ENCODE measurements at regions not wholly inside any gene's neighbourhood (a gene's known extent, or its start where the extent isn't known, plus 50 kb on each side); places are given as distances from the start of the nearest gene placed in this dataset.
"Not testable (repeated sequence)": the region's sequence is repeated elsewhere in the genome, so short reads cannot be mapped to it uniquely, and the experiment has no call there.

- H3K27ac Mint-ChIP-seq; H3K4me3 Mint-ChIP-seq; H3K9me3 Mint-ChIP-seq (ENCODE audit: insufficient read depth); H3K27me3 Mint-ChIP-seq (ENCODE audit: low read depth); H3K4me1 Mint-ChIP-seq (ENCODE audit: low read depth); CTCF ChIA-PET; H3K36me3 Mint-ChIP-seq (ENCODE audit: low read depth); ATAC-seq; DNase-seq; POLR2A ChIA-PET: not testable (repeated sequence)
These were observed 265.4 kb downstream of the SOX9 start for GRCh38 chr17:72386173-72386572.

GRCh38 chr17:72386619-72387237, 265.9 kb downstream of the SOX9 start:
- H3K27ac Mint-ChIP-seq = no peak overlapping the region
- H3K27me3 Mint-ChIP-seq (ENCODE audit: low read depth) = peaks cover 2% of the 10 kb centered on the region
- POLR2A ChIA-PET = no interaction called here
- no peaks in the 10 kb centered on the region for H3K9me3 Mint-ChIP-seq (ENCODE audit: insufficient read depth)
- DNase-seq (no peak), ATAC-seq (no peak)
- H3K36me3 Mint-ChIP-seq (ENCODE audit: low read depth) = no peaks in the 10 kb centered on the region
- H3K4me3 Mint-ChIP-seq = no peak overlapping the region
- CTCF ChIA-PET = no interaction called here
- no peaks in the 10 kb centered on the region for H3K4me1 Mint-ChIP-seq (ENCODE audit: low read depth)

GRCh38 chr17:72387487-72387886, 266.7 kb downstream of the SOX9 start:
- Mint-ChIP-seq H3K27me3 (ENCODE audit: low read depth) (peaks cover 2% of the 10 kb centered on the region), H3K9me3 (ENCODE audit: insufficient read depth) (no peaks in the 10 kb centered on the region), H3K4me3 (no peak overlapping the region), H3K27ac (no peak overlapping the region), H3K36me3 (ENCODE audit: low read depth) (no peaks in the 10 kb centered on the region), H3K4me1 (ENCODE audit: low read depth) (no peaks in the 10 kb centered on the region)
- ATAC-seq = no peak
- POLR2A ChIA-PET = no interaction called here
- CTCF ChIA-PET = no interaction called here
- no peak for DNase-seq

GRCh38 chr17:72387969-72388368, 267.1 kb downstream of the SOX9 start:
- Mint-ChIP-seq H3K4me1 (ENCODE audit: low read depth) (no peaks in the 10 kb centered on the region), H3K27ac (no peak overlapping the region), H3K36me3 (ENCODE audit: low read depth) (no peaks in the 10 kb centered on the region), H3K27me3 (ENCODE audit: low read depth) (no peaks in the 10 kb centered on the region), H3K4me3 (no peak overlapping the region), H3K9me3 (ENCODE audit: insufficient read depth) (no peaks in the 10 kb centered on the region)
- ChIA-PET CTCF (no interaction called here), POLR2A (no interaction called here)
- ATAC-seq (no peak), DNase-seq (no peak)

- Mint-ChIP-seq H3K27ac (no peak overlapping the region), H3K4me1 (ENCODE audit: low read depth) (no peaks in the 10 kb centered on the region), H3K27me3 (ENCODE audit: low read depth) (no peaks in the 10 kb centered on the region), H3K9me3 (ENCODE audit: insufficient read depth) (no peaks in the 10 kb centered on the region), H3K36me3 (ENCODE audit: low read depth) (no peaks in the 10 kb centered on the region), H3K4me3 (no peak overlapping the region)
- CTCF ChIA-PET = no interaction called here
- POLR2A ChIA-PET = no interaction called here
- ATAC-seq (no peak), DNase-seq (no peak)
These were observed 268.1 kb downstream of the SOX9 start for GRCh38 chr17:72388765-72389473.

- Mint-ChIP-seq H3K4me3 (no peak overlapping the region), H3K36me3 (ENCODE audit: low read depth) (no peaks in the 10 kb centered on the region), H3K27ac (no peak overlapping the region), H3K4me1 (ENCODE audit: low read depth) (no peaks in the 10 kb centered on the region), H3K27me3 (ENCODE audit: low read depth) (no peaks in the 10 kb centered on the region), H3K9me3 (ENCODE audit: insufficient read depth) (no peaks in the 10 kb centered on the region)
- ChIA-PET CTCF (no interaction called here), POLR2A (no interaction called here)
- no peak for ATAC-seq
- DNase-seq = no peak
These were observed 270.1 kb downstream of the SOX9 start for GRCh38 chr17:72390675-72391508.

- CTCF ChIA-PET = no interaction called here
- H3K9me3 Mint-ChIP-seq (ENCODE audit: insufficient read depth) = no peaks in the 10 kb centered on the region
- no peak overlapping the region for H3K4me3 Mint-ChIP-seq
- H3K4me1 Mint-ChIP-seq (ENCODE audit: low read depth) = no peaks in the 10 kb centered on the region
- no peaks in the 10 kb centered on the region for H3K36me3 Mint-ChIP-seq (ENCODE audit: low read depth)
- no peak overlapping the region for H3K27ac Mint-ChIP-seq
- no peak for DNase-seq
- no peaks in the 10 kb centered on the region for H3K27me3 Mint-ChIP-seq (ENCODE audit: low read depth)
- ATAC-seq = no peak
- POLR2A ChIA-PET = no interaction called here
These were observed 271.5 kb downstream of the SOX9 start for GRCh38 chr17:72392056-72393010.

GRCh38 chr17:72393553-72393952, 272.7 kb downstream of the SOX9 start:
- ATAC-seq = no peak
- Mint-ChIP-seq H3K36me3 (ENCODE audit: low read depth) (no peaks in the 10 kb centered on the region), H3K4me1 (ENCODE audit: low read depth) (no peaks in the 10 kb centered on the region), H3K9me3 (ENCODE audit: insufficient read depth) (no peaks in the 10 kb centered on the region), H3K27me3 (ENCODE audit: low read depth) (no peaks in the 10 kb centered on the region), H3K4me3 (no peak overlapping the region), H3K27ac (no peak overlapping the region)
- ChIA-PET CTCF (no interaction called here), POLR2A (no interaction called here)
- no peak for DNase-seq

- no peak overlapping the region for H3K4me3 Mint-ChIP-seq
- H3K36me3 Mint-ChIP-seq (ENCODE audit: low read depth) = no peaks in the 10 kb centered on the region
- no peak overlapping the region for H3K27ac Mint-ChIP-seq
- ChIA-PET POLR2A (no interaction called here), CTCF (no interaction called here)
- no peaks in the 10 kb centered on the region for H3K27me3 Mint-ChIP-seq (ENCODE audit: low read depth)
- ATAC-seq = no peak
- H3K4me1 Mint-ChIP-seq (ENCODE audit: low read depth) = no peaks in the 10 kb centered on the region
- H3K9me3 Mint-ChIP-seq (ENCODE audit: insufficient read depth) = no peaks in the 10 kb centered on the region
- DNase-seq = no peak
These were observed 273.7 kb downstream of the SOX9 start for GRCh38 chr17:72394531-72394930.

- ATAC-seq (no peak), DNase-seq (no peak)
- H3K4me3 Mint-ChIP-seq = no peak overlapping the region
- POLR2A ChIA-PET = no interaction called here
- no peaks in the 10 kb centered on the region for H3K4me1 Mint-ChIP-seq (ENCODE audit: low read depth)
- no peak overlapping the region for H3K27ac Mint-ChIP-seq
- no peaks in the 10 kb centered on the region for H3K9me3 Mint-ChIP-seq (ENCODE audit: insufficient read depth)
- CTCF ChIA-PET = no interaction called here
- no peaks in the 10 kb centered on the region for H3K27me3 Mint-ChIP-seq (ENCODE audit: low read depth)
- no peaks in the 10 kb centered on the region for H3K36me3 Mint-ChIP-seq (ENCODE audit: low read depth)
These were observed 275.3 kb downstream of the SOX9 start for GRCh38 chr17:72396121-72396520.

GRCh38 chr17:72397223-72397667, 276.4 kb downstream of the SOX9 start:
- Mint-ChIP-seq H3K4me1 (ENCODE audit: low read depth) (no peaks in the 10 kb centered on the region), H3K4me3 (no peak overlapping the region), H3K9me3 (ENCODE audit: insufficient read depth) (no peaks in the 10 kb centered on the region), H3K27ac (no peak overlapping the region), H3K36me3 (ENCODE audit: low read depth) (no peaks in the 10 kb centered on the region), H3K27me3 (ENCODE audit: low read depth) (no peaks in the 10 kb centered on the region)
- POLR2A ChIA-PET = no interaction called here
- no peak for ATAC-seq
- no peak for DNase-seq
- CTCF ChIA-PET = no interaction called here

- ChIA-PET POLR2A (no interaction called here), CTCF (no interaction called here)
- DNase-seq = no peak
- Mint-ChIP-seq H3K27me3 (ENCODE audit: low read depth) (no peaks in the 10 kb centered on the region), H3K4me3 (no peak overlapping the region), H3K4me1 (ENCODE audit: low read depth) (no peaks in the 10 kb centered on the region), H3K27ac (no peak overlapping the region), H3K36me3 (ENCODE audit: low read depth) (no peaks in the 10 kb centered on the region), H3K9me3 (ENCODE audit: insufficient read depth) (no peaks in the 10 kb centered on the region)
- no peak for ATAC-seq
These were observed 276.9 kb downstream of the SOX9 start for GRCh38 chr17:72397687-72398086.
